HT1080 (cell line): ENCODE measurements at regions not wholly inside any gene's neighbourhood (a gene's known extent, or its start where the extent isn't known, plus 50 kb on each side); places are given as distances from the start of the nearest gene placed in this dataset.

Source experiments
- DNase-seq: peaks from one replicate; pipeline ENCODE4 v3.0.0-alpha.2; 2015; ENCODE audit warnings: low read depth

DNA sequence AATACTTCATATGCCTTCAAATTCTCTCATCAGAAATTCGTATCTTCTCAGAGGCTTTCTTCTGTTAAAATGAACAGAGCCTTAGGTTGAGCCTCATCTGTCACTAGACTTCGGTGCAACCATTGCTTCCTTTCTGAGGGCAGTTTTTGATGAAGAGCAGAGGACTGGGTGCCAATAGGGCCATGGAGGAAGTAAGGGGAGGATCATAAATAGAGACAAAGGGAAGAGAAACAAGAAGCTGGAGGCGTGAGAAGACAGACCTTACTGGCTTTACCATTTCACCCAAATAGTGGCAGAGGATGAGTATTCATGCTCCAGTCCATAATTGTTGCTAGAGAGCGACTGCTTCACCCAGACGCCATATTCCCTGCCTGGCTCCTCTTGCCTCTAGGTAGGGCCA, 215.6 kb upstream of the PKDCC start:
- no peak for DNase-seq

DNA sequence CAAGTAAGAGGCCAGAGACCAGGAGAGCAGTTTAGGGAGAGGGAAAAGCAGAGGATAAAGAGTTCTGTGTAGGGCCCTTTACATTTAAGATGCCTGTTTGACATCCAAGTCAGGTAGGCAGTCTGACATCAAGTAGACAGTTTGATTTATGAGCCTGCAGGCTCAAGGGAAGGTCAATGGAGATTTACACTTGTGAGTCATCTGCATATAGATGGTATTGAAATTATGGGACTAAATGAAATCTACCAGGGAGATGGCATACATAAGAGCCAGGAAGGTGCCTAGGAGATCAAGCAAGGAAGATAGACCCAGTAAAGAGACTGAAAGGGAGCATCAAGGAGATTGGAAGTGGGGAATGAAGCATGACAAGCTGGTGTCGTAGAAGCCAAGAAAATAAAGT, 212.4 kb upstream of the PKDCC start:
- no peak for DNase-seq

- DNase-seq, result peak; percentile 12
Measured at GRCh38 chr2:41836948-41837347, 210.9 kb upstream of the PKDCC start.

DNA sequence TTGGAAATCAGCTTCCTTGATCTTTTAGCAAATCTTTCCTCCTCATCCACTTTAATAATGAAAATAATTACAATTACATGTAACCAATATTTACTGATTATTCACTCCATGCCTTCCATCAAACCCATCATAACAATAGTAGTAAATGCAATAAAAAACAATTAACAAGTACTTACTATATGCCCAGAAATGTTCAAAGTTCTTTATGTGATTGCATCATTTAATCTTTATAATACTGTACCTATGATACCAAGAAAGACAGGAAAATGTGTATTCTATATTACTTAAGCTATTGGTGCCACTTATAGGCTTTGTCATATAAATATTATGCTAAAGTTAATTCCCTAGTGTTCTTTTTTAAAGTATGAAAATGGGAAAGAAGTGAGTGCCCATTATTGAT, 210.2 kb upstream of the PKDCC start:
- no peak for DNase-seq

DNA sequence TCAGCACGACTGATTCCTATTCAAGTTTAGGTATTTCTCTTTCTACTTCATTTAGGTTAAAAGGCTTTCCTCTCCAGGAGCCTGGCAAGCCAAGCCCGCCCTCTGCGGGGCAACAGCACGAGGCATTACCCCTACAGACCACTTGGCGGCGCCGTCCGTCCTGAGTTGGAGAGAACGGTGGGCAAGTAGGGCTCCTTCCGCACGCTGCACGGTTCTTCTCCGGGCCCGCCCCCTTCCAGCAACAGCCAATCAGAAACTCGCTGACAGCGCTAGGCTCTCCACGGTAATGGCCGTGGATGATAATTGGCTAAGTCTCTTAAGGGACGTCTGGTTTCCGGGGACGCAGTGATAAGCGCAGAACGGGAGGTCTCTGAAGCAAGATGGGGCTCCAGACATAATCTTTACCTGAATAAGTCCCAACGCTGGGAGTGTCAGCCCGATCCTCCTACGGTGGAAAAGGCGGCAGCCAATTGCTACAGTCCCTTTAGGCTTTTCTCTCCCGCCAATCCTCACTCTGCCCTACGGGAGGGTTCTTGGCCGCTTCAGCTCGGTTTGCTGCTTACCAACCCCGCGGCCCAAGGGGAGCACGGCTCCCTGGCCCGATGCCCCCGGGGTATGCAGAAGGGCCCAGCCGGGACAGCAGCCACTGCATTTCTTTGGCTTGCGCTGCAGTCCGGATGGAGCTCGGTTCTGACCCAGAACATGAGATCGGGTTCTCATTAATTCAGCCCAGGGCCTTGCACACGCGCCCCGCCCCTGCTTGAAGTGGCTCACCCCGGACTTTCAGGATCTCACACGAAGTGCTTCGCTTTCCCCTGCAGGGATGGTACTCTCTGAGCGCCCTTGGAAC, 206.9 kb upstream of the PKDCC start:
- DNase-seq, result peak; percentile 96

DNA sequence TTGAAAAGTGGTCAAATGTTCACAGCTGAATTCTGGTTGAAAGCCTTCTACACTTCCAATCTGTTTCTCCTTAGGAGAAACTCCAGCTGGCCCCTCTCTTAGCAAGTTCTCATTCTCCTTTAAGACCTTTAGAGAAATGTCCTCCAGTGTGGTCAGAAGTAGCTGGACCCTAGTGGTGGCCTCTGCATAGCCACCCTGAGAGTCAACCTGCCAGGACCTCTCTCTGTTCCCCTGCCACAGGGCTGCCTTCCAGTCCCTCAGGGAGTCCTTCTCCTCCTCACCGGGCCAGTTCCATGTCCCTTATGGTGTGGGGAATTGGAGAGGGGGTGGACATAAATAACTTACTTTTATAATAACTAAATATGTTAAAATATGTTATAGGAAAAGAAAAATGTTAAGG, 200.9 kb upstream of the PKDCC start:
- DNase-seq, result no peak

DNA sequence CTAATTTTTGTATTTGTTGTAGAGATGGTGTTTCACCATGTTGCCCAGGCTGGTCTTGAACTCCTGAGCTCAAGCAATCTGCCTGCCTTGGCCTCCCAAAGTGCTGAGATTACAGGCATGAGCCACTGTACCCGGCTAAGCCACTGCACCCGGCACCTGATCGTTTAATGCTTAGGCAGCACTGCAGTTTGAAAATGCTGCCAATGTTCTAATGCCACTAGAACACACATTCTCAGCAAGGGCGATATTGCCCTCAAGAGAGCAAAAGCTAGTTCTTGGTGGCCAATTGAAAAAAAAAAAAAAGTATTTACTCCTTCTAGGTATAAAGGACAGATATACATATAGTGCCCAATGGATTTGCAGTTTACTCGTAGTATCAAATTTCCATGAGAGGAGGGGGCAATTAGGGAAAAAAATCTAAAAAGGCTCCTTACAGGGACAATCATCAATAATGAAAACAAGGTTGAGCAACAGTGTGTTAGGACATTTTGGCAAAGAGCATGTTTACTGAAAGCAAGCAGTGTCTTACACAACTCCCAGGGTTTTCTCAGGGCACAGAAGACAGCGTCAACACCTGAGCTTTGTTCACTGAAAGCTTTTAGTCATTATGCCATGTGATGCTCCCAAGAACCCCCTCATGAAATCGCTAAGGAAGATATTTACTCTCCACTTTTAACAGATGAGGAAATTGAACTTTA, 199.9 kb upstream of the PKDCC start:
- no peak for DNase-seq

GRCh38 chr2:41851554-41851953, 196.3 kb upstream of the PKDCC start:
- DNase-seq, result no peak

- peak; percentile 41 for DNase-seq
Measured at GRCh38 chr2:41853427-41854191, 194.2 kb upstream of the PKDCC start.

DNA sequence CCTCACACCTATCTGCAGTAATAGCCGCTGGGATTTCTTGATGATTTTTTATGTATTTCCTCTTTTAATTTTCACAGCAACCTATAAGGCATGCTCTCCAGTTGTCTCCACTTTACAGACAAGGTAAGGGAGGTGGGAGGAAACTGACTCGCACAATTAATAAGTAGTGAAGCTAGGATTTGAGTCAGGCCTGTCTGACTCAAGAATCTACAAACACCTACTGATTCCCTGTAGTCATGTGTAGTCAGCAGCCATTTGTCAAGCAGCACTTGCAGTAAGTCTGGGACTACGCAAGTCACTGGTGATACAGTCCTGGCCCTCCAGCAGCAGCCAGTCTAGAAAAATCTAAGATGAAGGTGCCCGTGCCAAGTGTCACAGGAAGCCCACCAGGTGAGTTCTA, 193.6 kb upstream of the PKDCC start:
- no peak for DNase-seq

DNA sequence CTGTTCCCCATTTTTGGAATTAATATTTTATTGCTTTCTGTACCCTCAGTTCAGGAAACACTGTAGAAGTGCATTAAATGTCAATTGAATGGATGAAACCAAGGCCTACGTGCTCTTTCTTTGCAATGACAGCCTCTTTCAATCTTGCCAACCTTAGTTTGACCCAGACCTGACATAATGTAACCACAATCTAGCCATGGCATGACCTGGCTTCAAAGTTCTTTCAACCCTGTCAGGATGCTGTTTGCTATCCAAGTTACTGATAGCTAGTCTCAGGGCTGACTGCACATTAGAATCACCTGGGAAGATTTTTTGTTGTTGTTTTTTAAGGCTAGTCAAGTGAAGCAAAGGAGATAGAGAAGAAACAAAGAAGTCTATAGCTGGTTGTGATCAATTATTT, 190.9 kb upstream of the PKDCC start:
- no peak for DNase-seq

DNA sequence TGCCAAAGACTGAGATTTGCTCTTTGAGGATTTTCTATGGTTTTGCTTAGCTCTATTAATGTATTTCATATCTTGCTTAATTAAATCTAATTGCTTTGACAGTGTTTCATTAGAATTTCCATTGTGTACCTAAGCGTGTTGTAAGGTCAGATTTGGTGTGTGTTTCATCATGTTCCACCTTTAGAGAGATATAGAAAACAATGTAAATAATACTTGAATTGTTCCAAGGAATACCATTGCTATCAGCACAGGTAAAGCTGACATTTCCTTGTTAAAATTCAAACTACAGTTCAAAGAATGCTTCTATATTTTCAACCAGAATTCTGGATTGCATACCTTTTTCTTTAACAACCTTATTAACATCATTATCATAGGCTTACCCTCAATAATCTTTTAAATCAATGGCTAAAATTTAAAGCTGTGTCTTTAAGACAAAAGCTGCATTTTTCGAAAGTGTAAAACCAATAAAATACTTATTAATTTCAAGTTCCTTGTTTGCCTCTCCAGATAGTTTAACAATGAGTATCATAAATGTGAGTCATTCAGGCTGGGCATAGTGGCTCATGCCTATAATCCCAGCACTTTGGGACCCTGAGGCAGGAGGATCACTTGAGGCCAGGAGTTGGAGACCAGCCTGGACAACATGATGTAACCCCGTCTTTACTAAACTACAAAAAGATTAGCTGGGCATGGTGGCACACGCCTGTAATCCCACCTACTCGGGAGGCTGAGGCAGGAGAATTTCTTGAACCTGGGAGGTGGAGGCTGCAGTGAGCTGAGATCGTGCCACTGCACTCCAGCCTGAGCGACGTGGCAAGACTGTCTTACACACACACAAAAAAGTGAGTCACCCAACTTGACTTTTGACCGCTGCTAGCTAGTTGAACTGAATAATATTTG, 188.0 kb upstream of the PKDCC start:
- peak; percentile 73 for DNase-seq

- DNase-seq, result no peak
Measured at GRCh38 chr2:41863062-41863461, 184.8 kb upstream of the PKDCC start.

DNA sequence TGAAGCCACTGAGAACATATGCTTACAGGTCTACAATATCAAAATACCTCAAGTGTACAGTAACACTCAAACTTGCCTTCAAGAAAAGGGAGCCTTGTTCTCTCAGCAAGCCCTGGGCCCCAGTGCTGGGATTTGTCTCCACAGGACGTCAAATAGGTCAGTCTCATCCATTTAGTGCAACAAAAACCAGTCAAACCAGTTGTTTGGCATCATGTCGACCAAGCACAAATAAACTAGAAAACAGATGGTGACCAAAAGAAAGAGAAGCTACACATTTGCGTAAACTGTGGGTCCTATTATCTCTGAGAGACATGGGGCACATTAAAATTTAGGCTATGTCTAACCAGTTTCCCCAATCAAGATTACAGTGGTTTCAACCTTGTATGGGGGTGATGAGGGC, 182.6 kb upstream of the PKDCC start:
- DNase-seq, result no peak

DNA sequence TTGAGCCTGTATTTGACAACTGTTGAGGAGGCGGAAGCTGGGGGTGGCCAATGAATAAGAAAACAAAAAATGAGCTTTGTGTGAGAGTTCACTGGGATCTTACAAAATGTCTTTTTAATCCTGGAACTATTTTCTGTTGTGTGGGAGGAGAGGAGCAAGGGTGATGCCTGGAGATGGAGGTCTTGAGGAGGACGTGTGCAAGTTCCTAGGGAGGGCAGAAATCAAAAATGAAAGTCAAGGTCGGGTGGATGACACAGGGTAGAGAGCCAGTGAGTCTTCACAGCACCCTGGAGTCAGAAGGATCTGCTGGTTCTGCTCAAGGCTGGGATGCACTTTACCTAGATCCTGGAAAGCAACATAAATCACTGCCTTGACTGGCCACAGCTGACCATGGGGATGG, 180.3 kb upstream of the PKDCC start:
- no peak for DNase-seq

- peak; percentile 57 for DNase-seq
Measured at GRCh38 chr2:41869542-41870264, 178.1 kb upstream of the PKDCC start.

GRCh38 chr2:41870265-41870585, 177.6 kb upstream of the PKDCC start:
- DNase-seq, result no peak

DNA sequence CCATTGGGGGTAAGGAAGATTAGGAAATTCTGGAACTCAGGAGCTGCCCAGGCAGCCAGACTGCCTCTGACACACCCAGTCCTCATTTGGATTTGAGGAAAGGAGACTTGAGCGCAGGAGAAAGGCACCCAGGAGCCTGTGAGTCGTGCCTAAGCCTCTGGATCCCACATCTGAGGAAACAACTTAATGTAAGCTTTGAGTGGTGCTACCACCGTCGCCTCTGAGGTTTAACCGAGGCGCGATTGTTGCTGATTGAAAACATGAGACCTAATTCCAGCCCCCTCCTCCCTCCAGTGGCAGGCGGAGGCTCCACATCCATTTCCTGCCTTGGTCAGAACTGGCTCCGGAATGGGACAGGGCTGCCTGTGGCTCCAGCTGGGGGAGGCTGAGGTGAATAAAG, 176.7 kb upstream of the PKDCC start:
- no peak for DNase-seq

DNA sequence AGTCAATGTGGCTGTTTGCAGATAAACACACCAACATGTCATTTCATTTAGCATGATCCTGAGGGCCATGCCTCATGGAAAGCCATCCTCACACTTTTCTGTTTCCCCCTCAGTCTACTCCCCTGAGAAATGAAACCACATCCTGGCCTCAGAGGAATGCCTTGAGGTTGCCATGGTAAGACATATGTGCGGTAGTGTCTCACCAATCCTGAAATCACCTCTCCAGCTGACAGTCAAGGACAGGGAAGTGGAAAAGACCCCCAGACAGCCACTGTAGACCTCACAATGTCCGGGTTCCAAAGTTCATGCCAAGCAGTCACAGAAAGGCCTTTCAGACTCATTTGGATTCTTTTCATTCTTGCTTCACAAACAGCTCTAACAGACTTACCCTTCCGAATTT, 175.2 kb upstream of the PKDCC start:
- peak; percentile 54 for DNase-seq
